WTC11 (cell line): ENCODE measurements at regions not wholly inside any gene's neighbourhood (a gene's known extent, or its start where the extent isn't known, plus 50 kb on each side); places are given as distances from the start of the nearest gene placed in this dataset.

Source experiments
- ATAC-seq: fragments of 200-7000 bp; cut with Tn5 transposase; 2 replicates; pipeline ENCODE4 v1.10.0; 2021; ENCODE audit warnings: mild to moderate bottlenecking, moderate library complexity
- CTCF ChIA-PET: fragments of 300-600 bp; sonication (Branson Sonifier 250); formaldehyde crosslinking; loops from one replicate; lab custom pipeline; 2021; ENCODE audit warnings: antibody characterized with exemption; lab: Charles Lee
- POLR2A ChIA-PET: fragments of 350-600 bp; sonication (Branson Sonifier 250); formaldehyde crosslinking; loops from one replicate; lab custom pipeline; 2021; ENCODE audit warnings: antibody characterized with exemption; lab: Charles Lee
- DNase-seq: peaks from one replicate; pipeline ENCODE4 v3.0.0; 2021; ENCODE audit warnings: low spot score
- H3K27ac Mint-ChIP-seq: 2 replicates; pipeline ENCODE4 v1.8.0; 2021; ENCODE audit warnings: mixed read lengths
- H3K27me3 Mint-ChIP-seq: 2 replicates; pipeline ENCODE4 v1.8.0; 2021; ENCODE audit warnings: low read depth, mild to moderate bottlenecking, moderate library complexity, mixed read lengths
- H3K36me3 Mint-ChIP-seq: 2 replicates; pipeline ENCODE4 v1.8.0; 2021; ENCODE audit warnings: mixed read lengths
- H3K4me1 Mint-ChIP-seq: 2 replicates; pipeline ENCODE4 v1.8.0; 2022; ENCODE audit warnings: mixed read lengths
- H3K4me3 Mint-ChIP-seq: 2 replicates; pipeline ENCODE4 v1.8.0; 2021; ENCODE audit warnings: mild to moderate bottlenecking, moderate library complexity, mixed read lengths
- H3K9me3 Mint-ChIP-seq: 2 replicates; pipeline ENCODE4 v1.8.0; 2021; ENCODE audit warnings: mixed read lengths
- ATF1 ChIP-seq: sonication (generic); formaldehyde crosslinking; IDR thresholded peaks from 2 replicates; pipeline ENCODE4 v1.8.1; 2023; ENCODE audit warnings: mild to moderate bottlenecking, moderate library complexity, missing genetic modification reagents
- ATF2 ChIP-seq: sonication (generic); formaldehyde crosslinking; IDR thresholded peaks from 2 replicates; pipeline ENCODE4 v1.8.1; 2022; ENCODE audit warnings: low read depth, missing genetic modification reagents, borderline replicate concordance
- ESRRA ChIP-seq: sonication (generic); formaldehyde crosslinking; IDR thresholded peaks from 2 replicates; pipeline ENCODE4 v1.8.1; 2022; ENCODE audit warnings: mild to moderate bottlenecking, missing genetic modification reagents, borderline replicate concordance
- FOXP4 ChIP-seq: sonication (generic); formaldehyde crosslinking; IDR thresholded peaks from 2 replicates; pipeline ENCODE4 v1.8.0; 2022; ENCODE audit warnings: mild to moderate bottlenecking, missing genetic modification reagents
- GABPB1 ChIP-seq: sonication (generic); formaldehyde crosslinking; IDR thresholded peaks from 2 replicates; pipeline ENCODE4 v1.8.1; 2023; ENCODE audit warnings: mild to moderate bottlenecking, missing genetic modification reagents
- NR2C2 ChIP-seq: sonication (generic); formaldehyde crosslinking; IDR thresholded peaks from 2 replicates; pipeline ENCODE4 v1.8.0; 2022; ENCODE audit warnings: mild to moderate bottlenecking, missing genetic modification reagents
- SMAD4 ChIP-seq: sonication (generic); formaldehyde crosslinking; IDR thresholded peaks from 2 replicates; pipeline ENCODE4 v1.8.0; 2022; ENCODE audit warnings: mild to moderate bottlenecking, missing genetic modification reagents
- ZNF219 ChIP-seq: sonication (generic); formaldehyde crosslinking; IDR thresholded peaks from 2 replicates; pipeline ENCODE4 v1.8.0; 2023; ENCODE audit warnings: missing genetic modification reagents, mild to moderate bottlenecking, borderline replicate concordance
- ZNF263 ChIP-seq: sonication (generic); formaldehyde crosslinking; IDR thresholded peaks from 2 replicates; pipeline ENCODE4 v1.8.1; 2022; ENCODE audit warnings: low read depth, mild to moderate bottlenecking, moderate library complexity, missing genetic modification reagents
- ZNF317 ChIP-seq: sonication (generic); formaldehyde crosslinking; IDR thresholded peaks from 2 replicates; pipeline ENCODE4 v1.8.1; 2023; ENCODE audit warnings: low read depth, mild to moderate bottlenecking, moderate library complexity, missing genetic modification reagents, borderline replicate concordance
- ZNF396 ChIP-seq: fragments of 250-450 bp; sonication (Bioruptor Pico); IDR thresholded peaks from 2 replicates; pipeline ENCODE4 v1.8.0; 2021; ENCODE audit warnings: mild to moderate bottlenecking, moderate library complexity, borderline replicate concordance
- ZSCAN18 ChIP-seq: fragments of 250-450 bp; sonication (Bioruptor Pico); IDR thresholded peaks from 2 replicates; pipeline ENCODE4 v2.1.2; 2022; ENCODE audit warnings: mild to moderate bottlenecking, moderate library complexity
- TF ChIP-seq, protein P1 (sequence below): sonication (generic); formaldehyde crosslinking; IDR thresholded peaks from 2 replicates; pipeline ENCODE4 v1.8.0; 2022; ENCODE audit warnings: mild to moderate bottlenecking, missing genetic modification reagents
- TF ChIP-seq, protein P2 (sequence below): sonication (generic); formaldehyde crosslinking; IDR thresholded peaks from 2 replicates; pipeline ENCODE4 v1.8.1; 2022; ENCODE audit warnings: mild to moderate bottlenecking, missing genetic modification reagents, moderate library complexity, borderline replicate concordance
- TF ChIP-seq, protein P3 (sequence below): sonication (generic); formaldehyde crosslinking; conservative IDR thresholded peaks from 2 replicates; pipeline ENCODE4 v1.8.1; 2023; ENCODE audit warnings: mild to moderate bottlenecking, low read depth, missing genetic modification reagents, moderate library complexity
- TF ChIP-seq, protein P4 (sequence below): sonication (generic); formaldehyde crosslinking; IDR thresholded peaks from 2 replicates; pipeline ENCODE4 v1.8.1; 2023; ENCODE audit warnings: mild to moderate bottlenecking, missing genetic modification reagents, borderline replicate concordance

DNA sequence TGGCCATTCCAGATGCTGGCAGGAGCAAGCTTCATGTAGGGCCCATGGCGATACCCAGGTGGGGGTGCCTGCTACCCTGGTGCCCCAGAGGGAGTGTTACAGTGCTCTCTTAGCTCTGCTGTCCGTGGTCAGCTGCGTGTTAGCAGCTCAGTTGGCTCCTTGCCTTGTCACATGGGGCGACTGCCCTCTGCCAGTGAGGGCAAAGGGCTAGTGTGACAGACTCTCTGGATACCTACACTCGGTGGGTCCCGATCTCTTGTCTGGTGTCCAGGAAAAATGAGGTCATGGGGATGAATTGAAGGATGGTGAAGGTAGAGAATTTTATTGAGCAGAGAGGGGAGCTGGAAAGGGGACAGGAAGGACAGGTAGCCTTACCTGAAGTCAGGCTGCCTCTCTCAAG, 152.2 kb downstream of the CYP26A1 start:
- Mint-ChIP-seq H3K4me3 (no peak overlapping the region), H3K36me3 (peaks cover 10% of the 10 kb centered on the region), H3K9me3 (peaks cover 16% of the 10 kb centered on the region), H3K27me3 (peaks cover 22% of the 10 kb centered on the region), H3K4me1 (peaks cover 8% of the 10 kb centered on the region; the same call in 1 of the 2 replicates), H3K27ac (0 out of 2 replicates have a peak overlapping the region, but pooled peaks have one; percentile 22)
- TF ChIP-seq, protein P1, sequence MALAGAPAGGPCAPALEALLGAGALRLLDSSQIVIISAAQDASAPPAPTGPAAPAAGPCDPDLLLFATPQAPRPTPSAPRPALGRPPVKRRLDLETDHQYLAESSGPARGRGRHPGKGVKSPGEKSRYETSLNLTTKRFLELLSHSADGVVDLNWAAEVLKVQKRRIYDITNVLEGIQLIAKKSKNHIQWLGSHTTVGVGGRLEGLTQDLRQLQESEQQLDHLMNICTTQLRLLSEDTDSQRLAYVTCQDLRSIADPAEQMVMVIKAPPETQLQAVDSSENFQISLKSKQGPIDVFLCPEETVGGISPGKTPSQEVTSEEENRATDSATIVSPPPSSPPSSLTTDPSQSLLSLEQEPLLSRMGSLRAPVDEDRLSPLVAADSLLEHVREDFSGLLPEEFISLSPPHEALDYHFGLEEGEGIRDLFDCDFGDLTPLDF (CRISPR knock-in tag): no peak
- POLR2A ChIA-PET: no interaction called here
- CTCF ChIA-PET: interaction anchor here (0.6 to 2.4 kb wide), 3 partner anchors 44 to 127 kb away, joined by 3 to 10 read pairs (median 4); no protein-coding TSS in a partner anchor
- no peak for DNase-seq
- ATAC-seq: no peak

GRCh38 chr10:93226619-93227018, 152.9 kb downstream of the CYP26A1 start:
- peaks cover 8% of the 10 kb centered on the region; the same call in 1 of the 2 replicates for H3K4me1 Mint-ChIP-seq
- no peak for ATAC-seq
- ChIA-PET POLR2A (no interaction called here), CTCF (interaction anchor here (2.4 kb wide), 1 partner anchor 111 kb away, joined by 10 read pairs; no protein-coding TSS in a partner anchor)
- H3K27ac Mint-ChIP-seq: no peak overlapping the region
- peaks cover 10% of the 10 kb centered on the region for H3K36me3 Mint-ChIP-seq
- H3K9me3 Mint-ChIP-seq: peaks cover 16% of the 10 kb centered on the region
- DNase-seq: no peak
- H3K27me3 Mint-ChIP-seq: peaks cover 22% of the 10 kb centered on the region
- H3K4me3 Mint-ChIP-seq: no peak overlapping the region
- TF ChIP-seq, protein P2, sequence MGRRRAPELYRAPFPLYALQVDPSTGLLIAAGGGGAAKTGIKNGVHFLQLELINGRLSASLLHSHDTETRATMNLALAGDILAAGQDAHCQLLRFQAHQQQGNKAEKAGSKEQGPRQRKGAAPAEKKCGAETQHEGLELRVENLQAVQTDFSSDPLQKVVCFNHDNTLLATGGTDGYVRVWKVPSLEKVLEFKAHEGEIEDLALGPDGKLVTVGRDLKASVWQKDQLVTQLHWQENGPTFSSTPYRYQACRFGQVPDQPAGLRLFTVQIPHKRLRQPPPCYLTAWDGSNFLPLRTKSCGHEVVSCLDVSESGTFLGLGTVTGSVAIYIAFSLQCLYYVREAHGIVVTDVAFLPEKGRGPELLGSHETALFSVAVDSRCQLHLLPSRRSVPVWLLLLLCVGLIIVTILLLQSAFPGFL (CRISPR knock-in tag): no peak
- TF ChIP-seq ZSCAN18 (CRISPR knock-in tag): no peak
- TF ChIP-seq ZNF396 (CRISPR knock-in tag): no peak
- TF ChIP-seq, protein P3, sequence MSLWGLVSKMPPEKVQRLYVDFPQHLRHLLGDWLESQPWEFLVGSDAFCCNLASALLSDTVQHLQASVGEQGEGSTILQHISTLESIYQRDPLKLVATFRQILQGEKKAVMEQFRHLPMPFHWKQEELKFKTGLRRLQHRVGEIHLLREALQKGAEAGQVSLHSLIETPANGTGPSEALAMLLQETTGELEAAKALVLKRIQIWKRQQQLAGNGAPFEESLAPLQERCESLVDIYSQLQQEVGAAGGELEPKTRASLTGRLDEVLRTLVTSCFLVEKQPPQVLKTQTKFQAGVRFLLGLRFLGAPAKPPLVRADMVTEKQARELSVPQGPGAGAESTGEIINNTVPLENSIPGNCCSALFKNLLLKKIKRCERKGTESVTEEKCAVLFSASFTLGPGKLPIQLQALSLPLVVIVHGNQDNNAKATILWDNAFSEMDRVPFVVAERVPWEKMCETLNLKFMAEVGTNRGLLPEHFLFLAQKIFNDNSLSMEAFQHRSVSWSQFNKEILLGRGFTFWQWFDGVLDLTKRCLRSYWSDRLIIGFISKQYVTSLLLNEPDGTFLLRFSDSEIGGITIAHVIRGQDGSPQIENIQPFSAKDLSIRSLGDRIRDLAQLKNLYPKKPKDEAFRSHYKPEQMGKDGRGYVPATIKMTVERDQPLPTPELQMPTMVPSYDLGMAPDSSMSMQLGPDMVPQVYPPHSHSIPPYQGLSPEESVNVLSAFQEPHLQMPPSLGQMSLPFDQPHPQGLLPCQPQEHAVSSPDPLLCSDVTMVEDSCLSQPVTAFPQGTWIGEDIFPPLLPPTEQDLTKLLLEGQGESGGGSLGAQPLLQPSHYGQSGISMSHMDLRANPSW: no peak
- no peak for TF ChIP-seq FOXP4 (CRISPR knock-in tag)
- no peak for TF ChIP-seq ATF1
- TF ChIP-seq, protein P1 (CRISPR knock-in tag): no peak
- TF ChIP-seq NR2C2: no peak
- TF ChIP-seq GABPB1 (CRISPR knock-in tag): no peak
- no peak for TF ChIP-seq ATF2 (CRISPR knock-in tag)
- no peak for TF ChIP-seq ZNF219
- TF ChIP-seq ZNF317 (CRISPR knock-in tag): no peak
- TF ChIP-seq ZNF263 (CRISPR knock-in tag): no peak
- TF ChIP-seq, protein P4, sequence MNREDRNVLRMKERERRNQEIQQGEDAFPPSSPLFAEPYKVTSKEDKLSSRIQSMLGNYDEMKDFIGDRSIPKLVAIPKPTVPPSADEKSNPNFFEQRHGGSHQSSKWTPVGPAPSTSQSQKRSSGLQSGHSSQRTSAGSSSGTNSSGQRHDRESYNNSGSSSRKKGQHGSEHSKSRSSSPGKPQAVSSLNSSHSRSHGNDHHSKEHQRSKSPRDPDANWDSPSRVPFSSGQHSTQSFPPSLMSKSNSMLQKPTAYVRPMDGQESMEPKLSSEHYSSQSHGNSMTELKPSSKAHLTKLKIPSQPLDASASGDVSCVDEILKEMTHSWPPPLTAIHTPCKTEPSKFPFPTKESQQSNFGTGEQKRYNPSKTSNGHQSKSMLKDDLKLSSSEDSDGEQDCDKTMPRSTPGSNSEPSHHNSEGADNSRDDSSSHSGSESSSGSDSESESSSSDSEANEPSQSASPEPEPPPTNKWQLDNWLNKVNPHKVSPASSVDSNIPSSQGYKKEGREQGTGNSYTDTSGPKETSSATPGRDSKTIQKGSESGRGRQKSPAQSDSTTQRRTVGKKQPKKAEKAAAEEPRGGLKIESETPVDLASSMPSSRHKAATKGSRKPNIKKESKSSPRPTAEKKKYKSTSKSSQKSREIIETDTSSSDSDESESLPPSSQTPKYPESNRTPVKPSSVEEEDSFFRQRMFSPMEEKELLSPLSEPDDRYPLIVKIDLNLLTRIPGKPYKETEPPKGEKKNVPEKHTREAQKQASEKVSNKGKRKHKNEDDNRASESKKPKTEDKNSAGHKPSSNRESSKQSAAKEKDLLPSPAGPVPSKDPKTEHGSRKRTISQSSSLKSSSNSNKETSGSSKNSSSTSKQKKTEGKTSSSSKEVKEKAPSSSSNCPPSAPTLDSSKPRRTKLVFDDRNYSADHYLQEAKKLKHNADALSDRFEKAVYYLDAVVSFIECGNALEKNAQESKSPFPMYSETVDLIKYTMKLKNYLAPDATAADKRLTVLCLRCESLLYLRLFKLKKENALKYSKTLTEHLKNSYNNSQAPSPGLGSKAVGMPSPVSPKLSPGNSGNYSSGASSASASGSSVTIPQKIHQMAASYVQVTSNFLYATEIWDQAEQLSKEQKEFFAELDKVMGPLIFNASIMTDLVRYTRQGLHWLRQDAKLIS (CRISPR knock-in tag): no peak
- no peak for TF ChIP-seq ESRRA
- TF ChIP-seq SMAD4 (CRISPR knock-in tag): no peak
